Lower leg skin (tissue), 3 donors: ENCODE measurements at regions not wholly inside any gene's neighbourhood (a gene's known extent, or its start where the extent isn't known, plus 50 kb on each side); places are given as distances from the start of the nearest gene placed in this dataset.

ENCODE experiments used
- POLR2A ChIP-seq, 2 donors: fragments of 450-650 bp; IDR thresholded peaks; one replicate each; pipeline ENCODE4 v1.6.1; 2016 to 2017; ENCODE audit warnings: antibody characterized with exemption in 2 of 2, mild to moderate bottlenecking in 1 of 2, moderate library complexity in 1 of 2
- TF ChIP-seq, protein P1 (sequence below), 3 donors: fragments of 450-650 bp; IDR thresholded peaks; one replicate each; pipeline ENCODE4 v1.5.1; 2016; ENCODE audit warnings: antibody characterized with exemption in 3 of 3, mild to moderate bottlenecking in 3 of 3, moderate library complexity in 2 of 3

DNA sequence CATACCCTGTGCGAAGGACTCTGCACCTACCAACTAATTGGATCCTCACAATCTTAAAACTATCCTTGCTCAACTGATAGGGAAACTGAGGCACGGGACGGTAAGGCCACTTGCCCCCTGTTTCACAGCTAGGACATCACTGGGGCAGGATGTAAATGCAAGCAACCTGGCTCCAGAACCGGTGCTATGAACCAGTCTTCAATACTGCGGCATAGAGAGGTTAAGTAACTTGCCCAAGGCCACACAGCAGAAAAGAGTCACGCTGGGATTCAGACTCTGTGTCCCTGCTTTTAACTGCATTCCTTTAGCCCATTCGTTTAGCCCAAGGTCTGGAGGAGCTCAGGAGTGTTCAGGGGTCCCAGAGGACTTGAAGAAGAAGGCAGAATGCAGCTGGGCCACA, 76.1 kb downstream of the NCOR2 start:
- TF ChIP-seq, protein P1, sequence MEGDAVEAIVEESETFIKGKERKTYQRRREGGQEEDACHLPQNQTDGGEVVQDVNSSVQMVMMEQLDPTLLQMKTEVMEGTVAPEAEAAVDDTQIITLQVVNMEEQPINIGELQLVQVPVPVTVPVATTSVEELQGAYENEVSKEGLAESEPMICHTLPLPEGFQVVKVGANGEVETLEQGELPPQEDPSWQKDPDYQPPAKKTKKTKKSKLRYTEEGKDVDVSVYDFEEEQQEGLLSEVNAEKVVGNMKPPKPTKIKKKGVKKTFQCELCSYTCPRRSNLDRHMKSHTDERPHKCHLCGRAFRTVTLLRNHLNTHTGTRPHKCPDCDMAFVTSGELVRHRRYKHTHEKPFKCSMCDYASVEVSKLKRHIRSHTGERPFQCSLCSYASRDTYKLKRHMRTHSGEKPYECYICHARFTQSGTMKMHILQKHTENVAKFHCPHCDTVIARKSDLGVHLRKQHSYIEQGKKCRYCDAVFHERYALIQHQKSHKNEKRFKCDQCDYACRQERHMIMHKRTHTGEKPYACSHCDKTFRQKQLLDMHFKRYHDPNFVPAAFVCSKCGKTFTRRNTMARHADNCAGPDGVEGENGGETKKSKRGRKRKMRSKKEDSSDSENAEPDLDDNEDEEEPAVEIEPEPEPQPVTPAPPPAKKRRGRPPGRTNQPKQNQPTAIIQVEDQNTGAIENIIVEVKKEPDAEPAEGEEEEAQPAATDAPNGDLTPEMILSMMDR (IDR thresholded peaks at IDR 0.05), result no peak
- no peak for TF ChIP-seq POLR2A (IDR thresholded peaks at IDR 0.05)
